Adrenal gland (tissue), 5 donors: ENCODE measurements at regions not wholly inside any gene's neighbourhood (a gene's known extent, or its start where the extent isn't known, plus 50 kb on each side); places are given as distances from the start of the nearest gene placed in this dataset.

Experiments
- CTCF ChIP-seq, 6 experiments: fragments of 450-650 bp in 4 of 6; fragments of 200-600 bp in 2 of 6; sonication (generic) in 1 of 6; IDR thresholded peaks; 1 replicate in 5 of 6; 2 replicates in 1 of 6; pipeline versions ENCODE4 v1.5.1 to v1.8.0; 2016 to 2021; ENCODE audit warnings: antibody characterized with exemption in 6 of 6, mild to moderate bottlenecking in 2 of 6, moderate library complexity in 1 of 6
- POLR2A ChIP-seq, 2 donors: fragments of 450-650 bp; IDR thresholded peaks; one replicate each; pipeline ENCODE4 v1.6.1; 2017; ENCODE audit warnings: antibody characterized with exemption in 2 of 2, mild to moderate bottlenecking in 2 of 2, moderate library complexity in 1 of 2
- donor health status: DM: no; HTN: no; CAD: no.

GRCh38 chr2:66985906-66986305 lies 411.2 kb upstream of the ETAA1 start:
- TF ChIP-seq CTCF (IDR thresholded peaks at IDR 0.05) (no peak), POLR2A (IDR thresholded peaks at IDR 0.05) (no peak)
